ENCODE measurements at regions not wholly inside any gene's neighbourhood (a gene's known extent, or its start where the extent isn't known, plus 50 kb on each side); places are given as distances from the start of the nearest gene placed in this dataset.

DNA sequence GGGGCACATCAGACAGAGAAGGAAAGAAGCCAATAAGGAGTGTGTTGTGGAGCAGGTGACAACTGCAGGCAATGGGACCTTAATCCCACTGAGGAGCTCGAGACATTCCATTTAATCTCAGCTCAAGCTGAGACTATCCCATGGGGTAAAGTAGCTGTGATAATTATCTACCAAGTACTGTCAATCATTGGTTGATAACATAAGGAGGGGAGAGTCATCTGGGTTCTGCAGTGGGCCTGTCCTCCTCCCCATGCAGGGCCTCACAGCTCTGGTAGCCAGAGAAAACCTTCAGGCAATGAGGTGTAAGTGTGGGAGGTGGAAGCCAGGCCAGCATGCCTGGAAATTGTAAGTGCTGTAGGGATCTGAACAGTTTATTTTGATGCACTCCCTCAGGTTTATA is 375.0 kb upstream of the ARID1B start:
- no peak for ATAC-seq

DNA sequence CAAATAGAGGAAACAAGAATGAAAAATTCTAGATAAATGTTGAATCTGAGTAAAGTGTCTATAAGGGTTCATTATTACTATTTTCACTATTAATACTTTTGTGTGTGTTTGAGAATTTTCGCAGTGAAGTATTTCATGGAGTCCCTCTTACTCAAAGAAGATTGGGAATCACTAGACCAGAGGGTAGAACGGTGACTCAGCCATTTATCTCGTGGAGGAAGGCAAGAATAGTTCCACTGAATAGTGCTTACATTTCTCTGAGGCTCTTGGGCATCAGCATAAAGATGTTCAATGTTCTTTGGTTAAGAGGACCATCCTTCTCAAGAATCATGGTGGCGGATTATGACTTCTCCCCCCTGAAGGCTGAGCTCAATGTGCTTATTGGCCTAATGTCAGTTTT is 376.7 kb upstream of the ARID1B start:
- no peak for ATAC-seq

DNA sequence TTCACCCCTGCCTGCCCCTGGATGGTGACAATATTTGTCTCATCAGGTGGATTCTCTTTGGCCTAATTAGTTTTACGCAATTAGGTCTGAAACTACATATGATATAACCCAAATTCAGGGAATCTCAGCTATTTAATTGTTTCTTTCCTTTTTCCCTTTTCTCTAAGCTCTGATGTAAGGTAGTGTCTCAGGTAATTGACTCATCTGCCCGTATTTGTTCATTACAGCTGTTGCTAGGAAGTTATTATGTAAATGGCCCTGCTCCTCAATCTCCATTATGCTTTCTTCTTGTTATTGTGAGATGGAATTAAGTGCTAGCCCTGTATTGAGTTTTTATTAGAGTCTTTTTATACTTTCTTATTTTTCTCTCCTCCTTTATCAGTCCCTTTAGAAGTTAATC is 378.2 kb upstream of the ARID1B start:
- no peak for ATAC-seq

DNA sequence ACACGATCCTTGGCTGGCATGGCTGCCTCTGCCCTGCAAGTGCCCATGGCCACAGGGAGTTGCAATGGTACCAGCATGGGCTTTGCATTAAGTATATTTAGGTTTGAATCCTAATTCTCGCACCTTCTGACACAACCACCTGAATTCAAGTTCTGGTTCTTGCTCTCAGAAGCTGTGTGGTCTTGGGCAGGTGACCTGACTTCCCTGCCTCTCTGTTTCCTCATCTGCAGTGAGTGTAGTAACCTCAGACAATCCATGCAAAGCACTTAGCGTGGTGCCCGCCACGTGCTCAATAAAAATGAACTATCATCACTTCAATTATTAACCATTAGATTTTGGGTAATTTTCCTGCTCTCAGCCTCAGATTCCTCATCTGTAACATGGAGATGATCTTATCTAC is 378.8 kb upstream of the ARID1B start:
- no peak for ATAC-seq

DNA sequence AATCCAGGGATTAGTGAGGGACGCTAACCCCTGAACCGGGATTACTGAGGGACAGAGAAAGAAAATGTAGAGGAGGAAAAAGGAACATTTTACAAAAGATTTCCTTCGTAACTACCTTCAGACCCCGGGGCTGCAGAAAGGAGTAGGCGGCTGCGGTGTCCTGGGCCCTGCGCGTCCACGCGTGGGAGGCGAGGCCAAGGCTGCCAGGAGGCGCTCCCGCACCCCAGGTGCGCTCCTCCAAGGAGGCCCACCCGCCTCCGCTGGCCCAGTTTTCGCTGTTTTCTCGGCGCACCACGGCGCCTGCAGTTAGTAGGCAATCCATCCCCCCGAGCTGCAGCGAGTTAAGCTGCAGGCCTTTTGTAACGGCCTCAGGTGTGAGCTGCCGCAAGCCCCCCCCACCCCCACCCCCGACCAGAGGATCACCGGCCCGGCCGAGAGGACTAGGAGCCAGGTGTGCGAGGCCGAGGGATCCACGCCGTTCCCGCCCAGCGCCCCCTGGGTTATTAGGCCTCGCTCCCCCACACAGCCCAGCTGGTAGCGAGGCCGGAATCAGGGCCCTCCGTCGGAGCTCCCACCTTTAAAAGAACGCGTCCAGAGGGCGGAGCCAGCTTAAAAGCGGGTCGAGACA is 380.3 kb upstream of the ARID1B start:
- ATAC-seq = no peak

DNA sequence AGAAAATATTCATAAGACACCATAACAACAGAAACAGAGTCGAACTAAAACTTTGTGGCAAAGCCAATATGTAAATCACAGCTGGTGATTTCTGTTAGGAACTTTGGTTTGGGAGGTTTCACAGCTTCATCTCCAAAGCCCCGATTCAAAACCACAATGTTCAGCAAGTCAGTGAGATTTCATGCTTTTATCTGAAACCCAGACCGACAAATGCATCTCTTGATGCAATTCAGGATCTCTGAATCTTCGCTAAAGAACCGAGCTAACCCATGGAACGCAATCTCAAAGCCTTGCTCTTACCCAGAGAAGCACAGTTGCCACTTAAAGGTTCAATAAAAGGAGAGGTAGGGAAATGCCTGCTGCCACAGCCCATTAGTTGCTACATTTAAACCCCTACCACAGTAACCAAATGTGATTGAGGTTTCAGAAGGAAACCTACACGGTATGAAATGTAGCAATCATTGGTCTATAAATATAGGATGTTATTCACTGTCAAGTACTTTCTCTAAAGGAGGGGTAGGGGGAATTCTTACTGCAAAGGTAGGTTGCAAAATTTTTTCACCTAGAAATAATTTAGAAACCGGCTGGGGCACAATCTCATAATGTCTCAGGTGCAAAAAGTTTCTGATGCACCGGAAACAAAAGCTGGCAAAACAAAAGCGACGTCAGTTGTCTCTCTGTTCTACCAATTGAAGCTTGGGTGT is 381.0 kb upstream of the ARID1B start:
- no peak for ATAC-seq

GRCh38 chr6:156395276-156395675 is 381.9 kb upstream of the ARID1B start:
- peak; percentile 80 for ATAC-seq

DNA sequence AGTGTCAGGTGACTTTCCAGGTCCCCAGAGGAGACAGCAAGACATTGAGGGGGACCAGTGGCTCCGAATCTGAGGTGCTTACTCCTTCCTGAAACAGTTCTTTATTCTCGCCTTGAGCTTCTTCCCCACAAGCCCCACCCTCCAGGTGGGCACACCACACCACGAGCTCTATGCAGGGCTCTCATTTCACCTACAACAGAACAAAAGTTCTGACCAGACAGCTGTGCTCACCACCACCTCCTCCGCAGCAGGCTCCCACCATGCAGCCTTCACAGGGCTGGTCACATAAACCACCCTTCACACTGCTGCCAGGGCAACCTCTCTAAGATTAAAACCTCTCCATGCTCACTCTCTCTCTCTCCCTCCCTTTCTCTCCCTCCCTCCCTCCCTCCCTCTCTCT is 384.5 kb upstream of the ARID1B start:
- ATAC-seq = no peak

GRCh38 chr6:156391977-156392376 is 385.2 kb upstream of the ARID1B start:
- no peak for ATAC-seq

DNA sequence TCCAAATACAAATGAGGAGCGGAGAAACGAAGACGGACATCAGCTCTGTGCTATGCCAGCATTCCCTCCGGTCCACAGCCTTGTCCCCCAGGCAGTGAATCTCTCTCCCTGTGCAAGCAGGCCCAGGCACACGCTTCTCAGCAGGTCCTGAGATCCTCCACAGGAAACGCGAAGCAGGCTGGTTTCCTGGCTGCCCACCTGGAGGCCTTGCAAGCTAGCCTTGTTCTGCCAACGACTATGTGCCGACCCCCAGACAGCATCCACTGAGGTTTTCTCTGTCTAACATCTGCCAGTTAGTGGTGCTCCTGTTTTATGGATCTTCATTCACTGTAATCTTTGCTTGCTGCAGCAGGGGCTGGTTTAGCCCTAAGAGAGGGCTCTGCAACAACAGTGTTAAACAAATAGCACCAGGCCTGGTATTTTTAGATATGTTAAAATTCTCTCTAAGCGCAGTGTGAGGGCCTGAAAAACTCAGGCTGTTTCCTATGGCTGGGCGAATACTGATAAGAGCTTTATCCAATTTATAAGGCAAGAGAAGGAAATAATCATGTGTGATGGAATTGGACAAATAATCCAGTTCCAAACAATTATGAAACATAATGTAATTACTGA is 386.0 kb upstream of the ARID1B start:
- no peak for ATAC-seq

DNA sequence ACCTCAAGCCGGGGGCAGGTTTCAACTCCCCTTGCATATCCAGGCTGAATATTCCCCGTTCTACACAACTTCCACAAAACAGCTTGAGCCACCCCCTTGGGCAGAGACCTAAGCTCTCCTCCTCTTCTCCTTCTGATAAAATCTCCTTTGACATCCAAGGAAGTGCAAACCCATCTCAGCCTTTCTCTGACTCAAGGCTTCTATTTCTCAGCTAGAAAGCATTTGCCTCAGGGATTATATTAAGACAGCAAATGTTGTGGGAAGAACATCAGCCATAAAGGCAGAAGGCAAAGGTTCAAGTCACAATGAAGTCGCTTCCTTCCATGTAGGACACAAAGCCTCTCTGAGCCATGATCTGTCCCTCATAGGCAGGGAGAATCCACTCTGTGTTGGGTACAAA is 386.6 kb upstream of the ARID1B start:
- no peak for ATAC-seq

GRCh38 chr6:156389296-156389695 is 387.9 kb upstream of the ARID1B start:
- no peak for ATAC-seq

DNA sequence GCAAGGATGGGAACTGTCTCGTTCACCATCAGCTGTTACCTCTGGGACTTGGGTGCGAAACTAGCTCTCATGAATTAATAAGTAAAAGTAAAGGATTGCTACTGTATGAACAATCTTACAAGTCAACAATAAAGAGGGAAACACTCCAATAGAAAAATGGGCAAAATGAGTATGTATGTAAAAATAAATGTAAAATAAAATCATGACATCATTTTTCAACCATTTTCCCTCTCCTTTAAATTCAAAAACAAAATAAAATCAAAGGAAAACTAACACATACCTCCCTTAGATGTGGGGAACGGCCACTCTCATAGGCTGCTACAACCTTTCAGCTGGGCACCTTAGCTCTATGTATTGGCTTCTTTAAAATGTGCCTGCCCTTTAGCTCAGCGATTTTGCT is 389.7 kb upstream of the ARID1B start:
- no peak for ATAC-seq

DNA sequence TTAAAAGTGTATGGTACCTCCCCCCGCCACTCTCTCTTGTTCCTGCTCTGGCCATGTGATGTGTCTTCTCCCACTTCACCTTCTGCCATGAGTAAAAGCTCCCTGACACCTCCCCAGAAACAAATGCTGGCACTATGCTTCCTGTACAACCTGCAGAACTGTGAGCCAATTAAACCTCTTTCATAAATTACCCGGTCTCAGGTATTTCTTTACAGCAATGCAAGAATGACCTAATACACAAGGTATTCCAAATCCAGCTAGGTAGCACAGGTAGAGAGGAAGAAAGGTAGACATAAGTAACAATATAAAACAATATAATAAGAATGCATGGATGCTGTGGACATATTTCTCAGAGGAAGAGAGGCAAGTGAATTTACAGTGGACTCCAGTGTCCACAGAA is 394.1 kb upstream of the ARID1B start:
- ATAC-seq = no peak

DNA sequence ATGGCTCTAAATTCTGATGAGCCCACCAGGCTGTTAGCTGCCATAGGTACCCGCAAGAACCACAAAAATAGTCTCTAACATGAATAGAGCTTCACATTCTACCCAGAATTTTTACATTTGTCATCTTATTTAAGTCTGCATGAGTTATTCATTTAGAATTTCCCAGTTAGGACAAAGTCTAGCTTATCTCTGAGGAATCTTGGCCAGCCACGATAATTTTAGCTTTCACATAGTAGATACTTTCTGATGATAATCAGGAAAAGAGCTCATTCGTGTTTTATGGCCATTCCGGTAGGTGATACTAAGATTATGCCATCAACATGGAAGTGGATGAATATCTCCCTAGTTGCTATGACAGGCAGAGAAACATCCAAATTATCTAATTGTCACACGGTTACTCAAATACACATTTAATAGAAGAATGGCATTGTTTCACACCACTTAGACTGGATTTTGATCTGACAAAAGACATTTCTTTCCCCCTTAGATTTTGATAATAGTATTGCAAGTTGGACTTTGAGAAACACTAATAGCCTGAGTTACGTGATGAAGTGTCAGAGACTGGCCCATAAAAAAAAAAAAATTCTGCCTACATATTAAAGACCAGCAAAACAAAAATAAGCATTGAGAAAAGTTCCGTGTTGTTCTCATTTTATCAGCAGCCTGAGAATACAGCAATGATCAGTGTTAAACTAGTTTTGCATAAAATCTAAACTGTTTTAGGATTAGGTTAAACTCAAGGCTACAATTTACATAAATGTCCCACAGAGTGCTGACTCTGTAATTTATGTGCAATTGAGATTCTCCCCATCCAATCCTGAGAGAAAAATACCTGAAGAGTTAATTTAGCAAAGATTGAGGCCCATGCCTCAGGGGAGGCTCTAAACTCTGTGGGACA is 397.5 kb upstream of the ARID1B start:
- no peak for ATAC-seq

GRCh38 chr6:156378853-156379252 is 398.3 kb upstream of the ARID1B start:
- no peak for ATAC-seq

DNA sequence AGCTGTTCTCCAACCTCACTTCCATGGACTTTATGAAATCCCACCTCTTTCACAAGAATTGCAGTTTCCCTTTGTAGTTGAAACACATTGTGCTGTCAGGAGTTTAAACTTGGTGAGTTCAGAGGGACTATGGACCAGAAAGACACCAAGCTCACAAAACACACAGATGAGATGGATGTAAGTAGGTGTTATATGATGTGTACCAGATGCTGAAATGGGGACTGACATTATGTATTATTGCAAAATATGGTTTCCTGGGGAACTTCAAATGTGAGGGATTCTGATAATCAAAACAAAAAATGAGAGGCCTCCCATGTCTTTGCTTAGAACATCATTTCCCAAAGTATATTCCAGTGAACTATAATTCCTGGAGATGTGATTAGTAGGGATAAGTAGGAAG is 401.1 kb upstream of the ARID1B start:
- no peak for ATAC-seq

DNA sequence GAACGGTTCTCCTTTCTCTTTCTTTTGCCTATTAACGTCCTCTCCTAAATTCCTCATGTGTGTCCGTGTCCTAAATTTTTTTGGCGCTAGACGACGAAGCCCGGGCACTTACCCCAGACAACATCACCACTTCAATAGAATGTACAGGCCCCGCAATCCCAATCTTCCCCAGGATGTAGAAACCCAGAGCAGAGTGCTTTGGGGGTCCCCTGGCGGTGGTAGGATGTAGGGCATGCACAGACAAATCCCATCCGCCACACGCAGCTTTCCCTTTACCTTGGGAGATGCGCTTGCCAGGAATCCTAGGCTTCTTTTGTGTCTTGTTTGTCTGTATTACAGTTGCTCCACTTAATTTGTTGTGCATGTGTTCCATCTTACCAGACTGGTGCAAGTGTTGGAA is 417.3 kb upstream of the ARID1B start:
- no peak for ATAC-seq

DNA sequence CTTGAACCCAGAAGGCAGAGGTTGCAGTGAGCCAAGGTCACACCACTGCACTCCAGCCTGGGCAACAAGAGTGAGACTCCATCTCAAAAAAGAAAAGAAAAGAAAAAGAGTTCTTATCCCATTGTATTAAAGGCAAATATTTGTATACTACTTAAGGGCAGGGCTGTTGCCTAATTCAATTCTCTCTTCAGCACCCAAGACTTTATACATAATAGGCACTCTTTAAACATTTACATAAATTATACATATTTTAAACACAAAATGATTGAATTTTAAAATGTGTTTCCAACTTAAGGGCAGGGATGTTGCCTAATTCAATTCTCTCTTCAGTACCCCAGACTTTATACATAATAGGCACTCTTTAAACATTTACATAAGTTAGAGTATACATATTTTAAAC is 424.3 kb upstream of the ARID1B start:
- ATAC-seq = no peak

DNA sequence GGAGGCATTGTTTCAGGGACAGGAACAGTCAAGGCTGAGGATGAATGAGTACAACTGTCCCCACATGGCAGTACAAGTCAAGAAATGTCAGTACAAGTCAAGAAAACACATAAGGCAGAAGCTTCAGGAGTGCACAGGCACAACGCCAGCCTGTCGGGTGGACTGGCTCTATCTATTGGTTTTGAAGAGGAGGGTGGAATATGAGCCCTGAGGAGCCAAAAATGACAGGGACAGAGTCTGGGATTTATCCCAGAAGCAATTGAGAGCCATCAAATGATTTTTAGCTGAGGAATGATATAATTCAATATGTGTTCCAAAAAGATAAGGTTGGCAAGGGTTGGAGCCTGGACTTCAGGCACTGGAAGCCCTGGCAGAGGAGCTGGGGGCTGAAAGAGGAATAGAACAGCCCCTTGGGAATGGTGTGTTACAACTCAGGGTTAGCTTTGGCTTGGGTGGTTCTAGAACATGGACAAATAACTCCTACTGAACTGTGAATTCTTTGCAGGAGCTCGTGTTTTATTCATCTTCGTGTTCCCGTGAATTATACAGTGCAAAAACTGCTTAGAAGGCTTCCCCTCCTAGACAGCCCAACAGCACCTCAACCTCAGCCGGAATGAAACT is 425.7 kb upstream of the ARID1B start:
- no peak for ATAC-seq

- no peak for ATAC-seq
Observed at GRCh38 chr6:156350337-156350736, 426.8 kb upstream of the ARID1B start.

- ATAC-seq = no peak
Observed at GRCh38 chr6:156348849-156349248, 428.3 kb upstream of the ARID1B start.

GRCh38 chr6:156348424-156348823 is 428.8 kb upstream of the ARID1B start:
- ATAC-seq = no peak
